ENCODE measurements at regions not wholly inside any gene's neighbourhood (a gene's known extent, or its start where the extent isn't known, plus 50 kb on each side); places are given as distances from the start of the nearest gene placed in this dataset.

DNA sequence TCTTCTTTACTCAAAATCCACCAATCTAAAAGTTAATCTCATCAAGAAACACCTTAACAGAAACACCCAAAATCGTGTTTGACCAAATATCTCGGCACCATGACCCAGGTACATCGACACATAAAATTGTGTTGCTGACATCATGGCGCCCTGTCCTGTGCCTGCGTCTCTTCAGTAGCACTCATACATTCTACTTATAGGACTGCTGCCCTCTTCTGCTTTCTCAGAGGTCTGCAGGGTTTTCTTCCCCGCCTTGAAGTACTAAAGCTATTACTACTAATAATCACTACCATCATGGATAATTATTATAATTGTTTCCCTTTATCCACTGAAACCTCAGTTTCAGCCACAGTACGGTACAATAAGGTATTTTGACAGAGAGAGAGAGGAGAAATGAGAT, 1403.1 kb upstream of the TENM3 start:
- no TSS peak for BruUV-seq (replicated peaks)
- Histone ChIP-seq H3K36me3 (ENCODE audit: control insufficient read depth, insufficient read depth, low read length) (no peaks in the 10 kb centered on the region), H3K9me3 (no peaks in the 10 kb centered on the region), H3K4me1 (no peaks in the 10 kb centered on the region), H3K27me3 (replicated peaks; ENCODE audit: control insufficient read depth, insufficient read depth, low read length) (no peaks in the 10 kb centered on the region), H3K4me3 (ENCODE audit: low read depth, low read length) (no peak overlapping the region)
- no peaks in the 10 kb centered on the region for H3K9me3 Mint-ChIP-seq (ENCODE audit: unreplicated experiment)
- ChIA-PET CTCF (no interaction called here), POLR2A (no interaction called here)
- DNase-seq = peak in 1 of 2 experiments; percentile 4
- no peaks in the 10 kb centered on the region for H3K4me1 Mint-ChIP-seq (ENCODE audit: low read depth, unreplicated experiment)
- no peak overlapping the region for H3K27ac Mint-ChIP-seq (ENCODE audit: unreplicated experiment)
- H3K27me3 Mint-ChIP-seq (ENCODE audit: insufficient read depth, unreplicated experiment) = no peaks in the 10 kb centered on the region
- intact Hi-C loops (cut with micrococcal nuclease; ENCODE audit: unreplicated experiment) = no loop called here
- TF ChIP-seq, protein P1, sequence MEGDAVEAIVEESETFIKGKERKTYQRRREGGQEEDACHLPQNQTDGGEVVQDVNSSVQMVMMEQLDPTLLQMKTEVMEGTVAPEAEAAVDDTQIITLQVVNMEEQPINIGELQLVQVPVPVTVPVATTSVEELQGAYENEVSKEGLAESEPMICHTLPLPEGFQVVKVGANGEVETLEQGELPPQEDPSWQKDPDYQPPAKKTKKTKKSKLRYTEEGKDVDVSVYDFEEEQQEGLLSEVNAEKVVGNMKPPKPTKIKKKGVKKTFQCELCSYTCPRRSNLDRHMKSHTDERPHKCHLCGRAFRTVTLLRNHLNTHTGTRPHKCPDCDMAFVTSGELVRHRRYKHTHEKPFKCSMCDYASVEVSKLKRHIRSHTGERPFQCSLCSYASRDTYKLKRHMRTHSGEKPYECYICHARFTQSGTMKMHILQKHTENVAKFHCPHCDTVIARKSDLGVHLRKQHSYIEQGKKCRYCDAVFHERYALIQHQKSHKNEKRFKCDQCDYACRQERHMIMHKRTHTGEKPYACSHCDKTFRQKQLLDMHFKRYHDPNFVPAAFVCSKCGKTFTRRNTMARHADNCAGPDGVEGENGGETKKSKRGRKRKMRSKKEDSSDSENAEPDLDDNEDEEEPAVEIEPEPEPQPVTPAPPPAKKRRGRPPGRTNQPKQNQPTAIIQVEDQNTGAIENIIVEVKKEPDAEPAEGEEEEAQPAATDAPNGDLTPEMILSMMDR (IDR thresholded peaks at IDR 0.05; ENCODE audit: insufficient read depth in 1 of 2, low read depth in 1 of 2, low read length in 1 of 2, severe bottlenecking in 1 of 2, unreplicated experiment in 1 of 2) = peak in 1 of 2 experiments; percentile 11
- no peak overlapping the region for H3K4me3 Mint-ChIP-seq (ENCODE audit: unreplicated experiment)
- no peaks in the 10 kb centered on the region for H3K36me3 Mint-ChIP-seq (ENCODE audit: insufficient read depth, unreplicated experiment)

DNA sequence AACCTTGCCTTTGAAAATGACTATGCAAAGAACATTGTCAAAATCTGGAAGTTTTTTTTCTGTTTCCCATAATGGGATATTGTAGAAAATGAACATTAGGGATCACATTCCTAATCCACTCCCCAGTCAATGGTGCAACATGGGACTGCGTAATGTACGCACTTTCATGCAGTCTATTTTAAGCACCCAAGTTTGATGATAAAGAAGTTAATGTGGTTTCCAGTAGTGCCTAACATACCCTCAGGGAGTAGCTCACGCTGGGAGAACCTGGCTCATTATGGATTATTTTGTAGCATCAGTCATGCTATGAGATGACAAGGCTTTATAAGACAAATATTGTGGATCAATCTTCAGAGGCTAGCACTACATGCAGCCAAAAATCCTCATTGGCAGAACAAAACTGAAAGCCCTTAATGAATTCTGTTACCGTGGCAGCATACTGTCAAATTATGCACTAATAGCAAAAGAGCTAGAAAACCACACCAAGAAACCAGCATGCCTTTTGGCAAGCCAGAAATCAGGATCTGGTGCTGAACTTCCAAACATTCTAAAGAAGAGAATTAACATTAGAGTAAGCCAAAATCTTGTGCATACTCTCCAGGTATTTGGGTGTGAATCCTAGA, 1392.8 kb upstream of the TENM3 start:
- H3K4me3 ChIP-seq (ENCODE audit: low read depth, low read length) = no peak overlapping the region
- H3K27me3 Mint-ChIP-seq (ENCODE audit: insufficient read depth, unreplicated experiment) = peaks cover 2% of the 10 kb centered on the region
- no peaks in the 10 kb centered on the region for H3K9me3 Mint-ChIP-seq (ENCODE audit: unreplicated experiment)
- H3K27me3 ChIP-seq (replicated peaks; ENCODE audit: control insufficient read depth, insufficient read depth, low read length) = no peaks in the 10 kb centered on the region
- H3K4me1 Mint-ChIP-seq (ENCODE audit: low read depth, unreplicated experiment) = no peaks in the 10 kb centered on the region
- no peaks in the 10 kb centered on the region for H3K4me1 ChIP-seq
- no peaks in the 10 kb centered on the region for H3K36me3 Mint-ChIP-seq (ENCODE audit: insufficient read depth, unreplicated experiment)
- POLR2A ChIA-PET = no interaction called here
- H3K4me3 Mint-ChIP-seq (ENCODE audit: unreplicated experiment) = no peak overlapping the region
- H3K9me3 ChIP-seq = no peaks in the 10 kb centered on the region
- intact Hi-C loops (cut with micrococcal nuclease; ENCODE audit: unreplicated experiment) = no loop called here
- TF ChIP-seq, protein P1 (IDR thresholded peaks at IDR 0.05; ENCODE audit: insufficient read depth in 1 of 2, low read depth in 1 of 2, low read length in 1 of 2, severe bottlenecking in 1 of 2, unreplicated experiment in 1 of 2) = no peak
- no peaks in the 10 kb centered on the region for H3K36me3 ChIP-seq (ENCODE audit: control insufficient read depth, insufficient read depth, low read length)
- no peak for DNase-seq
- no peak overlapping the region for H3K27ac Mint-ChIP-seq (ENCODE audit: unreplicated experiment)
- BruUV-seq (replicated peaks) = no TSS peak
- CTCF ChIA-PET = no interaction called here

DNA sequence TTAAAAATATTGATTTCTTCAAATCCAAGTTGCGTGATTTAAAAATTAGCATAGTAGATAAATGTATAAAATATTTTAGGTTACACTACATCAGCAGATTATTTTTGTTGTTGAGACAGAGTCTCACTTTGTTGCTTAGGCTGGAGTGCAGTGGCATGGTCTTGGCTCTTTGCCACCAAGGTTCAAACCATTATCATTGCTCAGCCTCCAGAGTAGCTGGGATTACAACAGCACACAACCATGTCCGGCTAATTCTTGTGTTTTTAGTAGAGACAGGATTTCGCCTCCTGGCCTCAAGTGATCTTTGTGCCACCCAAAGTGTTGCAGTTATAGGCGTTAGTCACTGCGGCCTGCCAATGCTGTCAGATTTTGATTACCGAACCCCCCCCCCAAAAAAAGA, 1390.5 kb upstream of the TENM3 start:
- Histone ChIP-seq H3K4me1 (no peaks in the 10 kb centered on the region), H3K36me3 (ENCODE audit: control insufficient read depth, insufficient read depth, low read length) (no peaks in the 10 kb centered on the region), H3K9me3 (no peaks in the 10 kb centered on the region), H3K27me3 (replicated peaks; ENCODE audit: control insufficient read depth, insufficient read depth, low read length) (no peaks in the 10 kb centered on the region), H3K4me3 (ENCODE audit: low read depth, low read length) (no peak overlapping the region)
- BruUV-seq (replicated peaks) = no TSS peak
- H3K27ac Mint-ChIP-seq (ENCODE audit: unreplicated experiment) = no peak overlapping the region
- intact Hi-C loops (cut with micrococcal nuclease; ENCODE audit: unreplicated experiment) = no loop called here
- DNase-seq = no peak
- H3K4me3 Mint-ChIP-seq (ENCODE audit: unreplicated experiment) = no peak overlapping the region
- ChIA-PET POLR2A (no interaction called here), CTCF (no interaction called here)
- H3K9me3 Mint-ChIP-seq (ENCODE audit: unreplicated experiment) = no peaks in the 10 kb centered on the region
- TF ChIP-seq, protein P1 (IDR thresholded peaks at IDR 0.05; ENCODE audit: insufficient read depth in 1 of 2, low read depth in 1 of 2, low read length in 1 of 2, severe bottlenecking in 1 of 2, unreplicated experiment in 1 of 2) = no peak
- peaks cover 2% of the 10 kb centered on the region for H3K27me3 Mint-ChIP-seq (ENCODE audit: insufficient read depth, unreplicated experiment)
- no peaks in the 10 kb centered on the region for H3K36me3 Mint-ChIP-seq (ENCODE audit: insufficient read depth, unreplicated experiment)
- no peaks in the 10 kb centered on the region for H3K4me1 Mint-ChIP-seq (ENCODE audit: low read depth, unreplicated experiment)

Measured in Caco-2 (cell line).